HTR-8/SVneo (cell line): ENCODE measurements at regions not wholly inside any gene's neighbourhood (a gene's known extent, or its start where the extent isn't known, plus 50 kb on each side); places are given as distances from the start of the nearest gene placed in this dataset.

ENCODE experiments used
- DNase-seq: peaks from one replicate; pipeline ENCODE4 v3.0.0; 2011; ENCODE audit warnings: low spot score, mixed read lengths; ENCODE audit not compliant: insufficient read length
- FAIRE-seq: peaks from 2 replicates; lab custom pipeline; 2011; peaks lifted over from hg19 to GRCh38; lab: Jason Lieb, UNC

GRCh38 chr13:26456650-26457049 is 100.8 kb upstream of the WASF3 start:
- no peak for FAIRE-seq
- DNase-seq, result no peak

GRCh38 chr13:26457212-26457611 is 100.3 kb upstream of the WASF3 start:
- DNase-seq, result no peak
- FAIRE-seq, result no peak

DNA sequence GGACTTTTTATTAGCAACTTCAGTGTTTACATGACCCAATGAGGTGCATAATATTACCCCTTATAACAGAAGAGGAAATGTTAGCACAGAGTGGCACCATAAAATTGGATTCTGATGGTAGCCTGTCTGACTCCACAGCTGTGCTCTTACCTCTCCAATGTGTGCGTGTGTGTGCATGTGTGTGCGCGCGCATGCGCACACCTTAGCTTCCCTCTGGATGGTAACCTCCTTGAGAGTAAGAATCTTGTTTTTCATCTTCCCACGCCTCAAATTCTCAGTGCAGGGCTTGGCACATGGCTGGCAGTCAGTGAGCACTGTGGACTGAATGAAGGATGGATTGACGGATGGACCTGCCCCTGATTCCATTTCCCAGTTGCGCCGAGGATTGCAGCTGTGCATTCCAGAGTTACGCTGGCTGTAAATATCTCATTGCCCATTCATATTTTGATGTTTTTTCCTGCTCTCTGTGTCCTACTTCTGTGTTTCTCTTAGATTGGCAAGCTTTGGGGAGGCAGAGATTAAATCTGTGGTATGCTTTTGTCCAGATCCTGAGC is 99.2 kb upstream of the WASF3 start:
- FAIRE-seq (no peak), DNase-seq (no peak)

DNA sequence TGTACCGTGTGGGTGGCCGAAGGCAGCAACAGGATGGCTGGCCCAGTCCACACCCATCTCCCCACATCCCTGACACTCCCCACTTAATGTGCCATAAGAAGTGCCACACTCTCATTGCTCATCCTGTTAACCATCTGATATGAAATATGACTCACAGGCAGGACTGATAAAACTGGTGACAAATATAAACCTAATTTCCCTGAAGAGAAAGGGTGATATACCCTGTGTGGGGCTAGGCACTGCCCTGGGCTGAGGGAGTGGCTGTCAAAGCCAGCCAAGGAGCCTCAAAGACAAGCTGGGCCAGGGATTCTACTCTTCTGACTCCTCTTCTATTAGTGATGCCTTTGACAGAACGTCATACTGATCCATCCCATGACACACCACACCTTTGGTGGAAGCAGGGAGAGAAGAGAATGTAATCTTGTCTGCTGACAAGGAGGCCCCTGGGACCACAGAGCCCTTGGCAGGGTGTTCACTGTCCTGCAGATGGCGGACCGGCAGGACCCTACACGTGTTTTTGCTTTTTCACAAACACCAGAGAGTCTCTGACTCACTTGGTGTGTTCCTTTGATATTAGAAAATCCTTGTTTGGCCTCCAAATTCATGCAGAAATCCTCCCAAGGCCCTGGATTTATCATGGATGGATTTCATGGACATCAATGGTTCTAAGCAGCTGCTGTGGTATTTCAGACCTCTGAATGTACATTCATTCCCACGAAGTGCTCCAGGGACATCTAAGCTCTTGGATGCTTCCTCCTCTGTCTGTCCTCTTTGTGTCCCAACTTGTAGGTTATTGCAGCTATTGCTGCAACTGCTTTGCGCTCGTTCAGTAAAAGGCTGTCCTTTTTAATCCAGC is 98.0 kb upstream of the WASF3 start:
- DNase-seq (no peak), FAIRE-seq (no peak)

DNA sequence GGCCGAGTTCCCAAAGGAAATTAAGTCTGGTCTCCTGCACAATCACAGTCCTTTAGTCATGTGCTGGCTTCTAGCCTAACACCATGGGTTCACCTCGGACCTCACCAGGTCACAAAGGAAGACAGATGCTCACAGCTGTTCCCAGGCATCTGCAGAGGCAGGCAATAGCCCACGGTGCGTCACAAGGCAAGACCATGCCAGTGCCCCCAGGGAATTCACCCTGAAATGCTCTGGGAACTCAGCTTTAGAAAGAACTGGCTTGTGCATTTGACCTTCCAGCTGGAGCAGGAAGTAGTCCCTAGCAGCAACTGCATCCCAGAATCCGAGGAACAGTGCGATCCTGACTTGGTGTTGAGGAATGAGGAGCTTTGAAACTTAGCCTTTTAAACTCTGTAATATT is 96.8 kb upstream of the WASF3 start:
- FAIRE-seq (no peak), DNase-seq (no peak)

DNA sequence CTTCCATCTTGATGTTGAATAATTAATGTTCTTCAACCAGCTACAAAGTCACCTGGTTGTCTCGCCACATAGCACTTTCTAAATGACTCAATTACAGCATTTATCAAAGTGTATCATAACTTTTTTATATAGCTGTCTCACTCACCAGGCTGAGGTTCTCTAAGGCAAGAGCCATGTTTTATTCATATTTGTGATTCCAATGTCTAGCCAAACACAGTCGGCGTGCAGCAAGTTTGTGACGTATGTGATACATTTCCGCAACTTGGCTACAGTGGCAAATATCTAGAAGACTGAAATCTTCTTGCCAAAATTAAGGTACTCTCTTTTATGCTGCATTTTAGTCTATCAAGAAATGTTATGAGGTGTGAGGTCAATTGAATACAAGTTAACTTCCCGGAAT is 94.2 kb upstream of the WASF3 start:
- DNase-seq (no peak), FAIRE-seq (no peak)

GRCh38 chr13:26463848-26464247 is 93.6 kb upstream of the WASF3 start:
- FAIRE-seq (no peak), DNase-seq (no peak)

DNA sequence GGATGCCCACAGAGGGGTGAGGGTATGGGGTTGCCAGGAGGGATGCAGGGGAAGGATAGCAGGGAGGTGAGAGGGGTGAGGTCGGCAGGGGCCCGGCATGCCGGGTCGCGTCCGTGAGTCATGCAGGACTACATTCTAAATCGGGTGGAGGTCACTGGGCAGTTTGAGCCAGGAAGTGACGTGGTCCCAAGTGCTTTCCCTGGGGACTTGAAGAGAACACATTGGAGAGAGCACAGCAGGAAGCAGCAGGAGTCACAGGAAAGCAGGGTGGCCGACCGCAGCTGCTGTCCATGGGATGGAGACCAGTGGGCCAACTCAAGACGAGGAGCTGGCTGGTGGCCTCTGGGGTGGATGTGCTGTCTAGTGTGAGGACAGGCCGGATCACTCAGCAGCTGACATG is 92.0 kb upstream of the WASF3 start:
- DNase-seq (no peak), FAIRE-seq (no peak)

GRCh38 chr13:26465954-26466353 is 91.5 kb upstream of the WASF3 start:
- DNase-seq (no peak), FAIRE-seq (no peak)

GRCh38 chr13:26468265-26468801 is 89.2 kb upstream of the WASF3 start:
- DNase-seq (no peak), FAIRE-seq (no peak)

DNA sequence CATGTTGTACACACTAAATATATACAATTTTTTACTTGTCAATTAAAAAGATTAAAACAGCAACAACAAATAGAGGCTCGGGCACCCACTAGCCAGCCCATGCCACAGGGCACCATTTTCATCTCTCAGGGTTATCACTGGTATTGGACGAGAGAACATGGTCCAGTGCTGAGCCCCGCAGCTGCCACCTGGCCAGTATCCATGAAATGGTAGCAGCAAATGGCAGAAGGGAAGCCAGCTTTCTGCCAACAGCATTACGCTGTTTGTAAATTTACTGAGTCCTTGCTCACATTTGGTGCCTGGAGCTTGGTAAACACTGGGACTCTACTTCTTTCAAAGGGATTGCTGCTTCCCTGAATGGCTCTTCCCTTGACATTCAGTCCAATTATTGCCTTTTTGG is 87.9 kb upstream of the WASF3 start:
- DNase-seq (no peak), FAIRE-seq (no peak)

GRCh38 chr13:26471807-26472206 is 85.7 kb upstream of the WASF3 start:
- FAIRE-seq (no peak), DNase-seq (no peak)

GRCh38 chr13:26473571-26474230 is 83.8 kb upstream of the WASF3 start:
- no peak for DNase-seq
- FAIRE-seq, result no peak

DNA sequence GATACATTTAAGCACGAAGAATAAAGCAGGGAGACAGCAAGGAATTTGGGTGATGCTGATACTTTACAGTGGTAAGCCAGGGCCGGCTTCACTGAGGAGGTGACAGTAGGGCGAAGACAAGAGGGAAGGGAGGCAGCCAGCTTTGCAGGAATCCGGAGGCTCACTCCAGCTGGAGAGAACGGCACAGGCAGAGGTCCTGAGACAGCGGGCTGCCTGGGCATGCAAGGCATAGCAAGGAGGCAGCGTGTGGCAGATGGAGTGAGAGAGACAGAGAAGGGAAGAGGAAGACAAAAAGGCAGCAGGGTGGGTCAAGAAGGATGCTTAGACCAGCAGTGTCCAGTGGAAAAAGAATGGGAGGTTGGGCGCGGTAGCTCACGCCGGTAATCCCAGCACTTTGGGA is 83.2 kb upstream of the WASF3 start:
- no peak for DNase-seq
- no peak for FAIRE-seq

DNA sequence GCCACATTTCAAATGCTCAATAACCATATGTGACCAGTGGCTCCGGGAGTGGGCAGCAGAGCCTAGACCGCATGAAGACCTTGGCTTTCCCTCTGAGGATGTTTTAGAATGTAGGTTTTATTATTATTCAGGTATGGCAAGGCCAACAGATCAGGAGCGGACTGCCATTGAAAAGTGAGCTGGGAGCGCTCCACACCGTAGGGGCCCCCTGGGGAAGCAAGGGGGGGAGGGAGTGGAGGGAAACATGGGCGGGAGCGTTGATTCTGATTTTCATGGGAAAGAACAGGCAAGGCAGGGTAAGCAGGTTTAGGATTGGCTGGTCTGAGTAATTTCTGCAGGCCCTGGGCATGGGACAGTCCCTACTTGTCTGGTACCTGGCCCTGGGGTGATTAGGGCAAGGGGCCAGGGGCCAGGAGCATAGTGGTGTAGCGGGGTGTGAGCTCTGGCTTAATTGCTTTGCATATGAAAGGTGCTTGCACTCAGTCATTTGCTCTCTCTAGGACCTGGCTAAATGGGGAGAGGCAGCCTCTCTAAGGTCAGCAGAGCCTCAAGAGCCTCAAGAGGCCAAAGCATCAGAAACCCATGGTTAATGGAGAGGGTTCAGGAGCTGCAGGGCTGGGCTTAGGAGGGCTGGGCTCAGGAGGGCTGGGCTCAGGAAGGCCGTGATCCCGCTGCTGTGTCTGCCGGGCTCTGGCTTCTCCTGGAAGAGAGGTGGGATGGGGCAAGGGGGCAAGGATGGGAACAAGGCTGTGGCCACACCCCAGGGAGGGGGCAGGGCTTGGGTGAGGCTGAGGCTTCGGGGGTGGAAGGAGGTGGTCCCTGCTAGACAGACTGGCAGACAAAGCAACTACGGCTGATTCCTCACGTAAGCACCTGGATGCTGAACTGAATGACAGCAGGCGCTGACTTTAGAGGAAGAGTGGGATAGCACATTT is 82.0 kb upstream of the WASF3 start:
- DNase-seq (no peak), FAIRE-seq (no peak)

GRCh38 chr13:26476111-26476781 is 81.2 kb upstream of the WASF3 start:
- DNase-seq, result no peak
- no peak for FAIRE-seq

DNA sequence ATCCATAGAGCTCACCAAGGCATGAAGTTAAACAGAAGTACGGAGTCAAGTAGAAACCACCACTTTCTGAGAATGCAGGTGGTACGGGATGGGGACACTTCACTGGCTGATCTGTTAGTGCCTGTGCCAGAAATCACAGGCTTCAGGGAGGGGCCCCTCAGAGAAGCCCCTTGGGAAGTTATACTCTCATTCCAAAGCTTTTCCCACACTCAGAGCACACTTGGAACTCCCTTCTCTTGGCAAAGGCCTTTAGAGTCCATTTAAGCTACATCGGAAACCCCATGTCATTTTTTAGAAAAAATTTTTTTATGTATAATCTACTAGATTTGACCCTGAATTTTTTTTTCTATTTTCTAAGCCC is 80.7 kb upstream of the WASF3 start:
- DNase-seq, result no peak
- no peak for FAIRE-seq

DNA sequence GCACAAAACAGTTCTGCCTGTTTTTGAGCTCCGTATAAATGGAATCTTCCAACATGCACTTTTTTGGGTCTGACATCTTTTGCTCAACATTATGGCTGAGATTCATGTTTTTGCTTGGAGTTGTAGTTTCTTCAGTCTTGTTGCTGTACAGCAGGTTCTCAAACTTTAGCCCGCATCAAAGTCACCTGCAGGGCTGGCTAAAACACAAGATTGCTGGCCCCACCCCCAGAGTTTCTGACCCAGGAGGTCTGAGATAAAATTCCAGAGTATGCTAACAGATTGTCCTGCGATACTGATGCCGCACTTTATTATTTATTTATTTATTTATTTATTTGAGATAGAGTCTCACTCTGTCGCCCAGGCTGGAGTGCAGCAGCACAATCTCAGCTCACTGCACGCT is 79.8 kb upstream of the WASF3 start:
- FAIRE-seq (no peak), DNase-seq (no peak)

- FAIRE-seq, result no peak
- DNase-seq, result no peak
Measured at GRCh38 chr13:26480246-26480855, 77.1 kb upstream of the WASF3 start.
